BJ (cell line): ENCODE measurements at regions not wholly inside any gene's neighbourhood (a gene's known extent, or its start where the extent isn't known, plus 50 kb on each side); places are given as distances from the start of the nearest gene placed in this dataset.

ENCODE experiments used
- CTCF ChIA-PET: fragments of 350-600 bp; formaldehyde crosslinking; extraction: SDS; loops from one replicate; lab custom pipeline; 2021; ENCODE audit warnings: antibody characterized with exemption, inconsistent platforms; lab: Yijun Ruan, JAX
- POLR2A ChIA-PET: fragments of 300-600 bp; sonication (Branson Sonifier 250); formaldehyde crosslinking; extraction: SDS; loops from one replicate; lab custom pipeline; 2021; ENCODE audit warnings: antibody characterized with exemption; lab: Charles Lee
- DNase-seq: peaks from one replicate; pipeline ENCODE4 v3.0.0-alpha.2; 2011; ENCODE audit warnings: low read depth
- H3K27me3 ChIP-seq: 2 replicates; pipeline ENCODE4 v1.6.0; 2011; ENCODE audit warnings: low read length; ENCODE audit not compliant: control insufficient read depth, insufficient read depth
- H3K36me3 ChIP-seq: 2 replicates; pipeline ENCODE4 v1.5.1; 2011; ENCODE audit warnings: low read length; ENCODE audit not compliant: control insufficient read depth, insufficient read depth
- H3K4me3 ChIP-seq: 2 replicates; pipeline ENCODE4 v1.5.1; 2011; ENCODE audit warnings: low read depth, mild to moderate bottlenecking, control low read depth, low read length
- CTCF ChIP-seq: IDR thresholded peaks from 2 replicates; pipeline ENCODE4 v1.5.1; 2011; ENCODE audit warnings: low read depth, mild to moderate bottlenecking, control low read depth, inconsistent platforms, low read length, moderate library complexity; ENCODE audit not compliant: insufficient read depth

- no peaks in the 10 kb centered on the region for H3K27me3 ChIP-seq
- no peak for DNase-seq
- ChIA-PET POLR2A (no interaction called here), CTCF (no interaction called here)
- H3K36me3 ChIP-seq, result no peaks in the 10 kb centered on the region
- H3K4me3 ChIP-seq, result no peak overlapping the region
- TF ChIP-seq CTCF, result no peak
These were observed 269.2 kb downstream of the SQOR start for GRCh38 chr15:45904019-45904418.

- no peak for DNase-seq
- no peaks in the 10 kb centered on the region for H3K27me3 ChIP-seq
- ChIA-PET CTCF (no interaction called here), POLR2A (no interaction called here)
- H3K4me3 ChIP-seq, result no peak overlapping the region
- TF ChIP-seq CTCF, result no peak
- H3K36me3 ChIP-seq, result no peaks in the 10 kb centered on the region
These were observed 271.4 kb downstream of the SQOR start for GRCh38 chr15:45906230-45906629.

GRCh38 chr15:45910671-45911070 is 275.8 kb downstream of the SQOR start:
- no peak for DNase-seq
- H3K27me3 ChIP-seq, result no peaks in the 10 kb centered on the region
- no peak for TF ChIP-seq CTCF
- ChIA-PET CTCF (interaction anchor here (1.0 kb wide), 1 partner anchor 12 kb away, joined by 3 read pairs; no protein-coding TSS in a partner anchor), POLR2A (no interaction called here)
- no peaks in the 10 kb centered on the region for H3K36me3 ChIP-seq
- no peak overlapping the region for H3K4me3 ChIP-seq

- POLR2A ChIA-PET, result no interaction called here
- no peak for TF ChIP-seq CTCF
- Histone ChIP-seq H3K4me3 (no peak overlapping the region), H3K27me3 (no peaks in the 10 kb centered on the region), H3K36me3 (no peaks in the 10 kb centered on the region)
- CTCF ChIA-PET, result no interaction called here
- DNase-seq, result no peak
These were observed 278.6 kb downstream of the SQOR start for GRCh38 chr15:45913451-45913850.

- CTCF ChIA-PET, result no interaction called here
- Histone ChIP-seq H3K27me3 (no peaks in the 10 kb centered on the region), H3K4me3 (no peak overlapping the region), H3K36me3 (no peaks in the 10 kb centered on the region)
- no peak for DNase-seq
- TF ChIP-seq CTCF, result no peak
- POLR2A ChIA-PET, result no interaction called here
These were observed 279.6 kb downstream of the SQOR start for GRCh38 chr15:45914425-45914824.
